Mucosa of stomach (tissue), 1 donor: ENCODE measurements at regions not wholly inside any gene's neighbourhood (a gene's known extent, or its start where the extent isn't known, plus 50 kb on each side); places are given as distances from the start of the nearest gene placed in this dataset.
"Not testable (repeated sequence)": the region's sequence is repeated elsewhere in the genome, so short reads cannot be mapped to it uniquely, and the experiment has no call there.

Experiments
- H3K27me3 ChIP-seq: one replicate; pipeline ENCODE4 v1.7.0; 2013; ENCODE audit warnings: mild to moderate bottlenecking, low read length; ENCODE audit not compliant: control insufficient read depth, insufficient read depth
- H3K36me3 ChIP-seq: one replicate; pipeline ENCODE4 v1.7.0; 2013; ENCODE audit warnings: low read length; ENCODE audit not compliant: control insufficient read depth, insufficient read depth
- H3K4me1 ChIP-seq: one replicate; pipeline ENCODE4 v1.7.0; 2013; ENCODE audit warnings: mild to moderate bottlenecking, low read length; ENCODE audit not compliant: control insufficient read depth, insufficient read depth
- H3K4me3 ChIP-seq: one replicate; pipeline ENCODE4 v1.7.0; 2013; ENCODE audit warnings: low read length
- H3K9ac ChIP-seq: one replicate; pipeline ENCODE4 v1.7.0; 2013; ENCODE audit warnings: mild to moderate bottlenecking, low read length, moderate library complexity
- H3K9me3 ChIP-seq: one replicate; pipeline ENCODE4 v1.7.0; 2013; ENCODE audit warnings: mild to moderate bottlenecking, low read length, moderate library complexity; ENCODE audit not compliant: control insufficient read depth
- donor health status: Pancreatic carcinoma.

DNA sequence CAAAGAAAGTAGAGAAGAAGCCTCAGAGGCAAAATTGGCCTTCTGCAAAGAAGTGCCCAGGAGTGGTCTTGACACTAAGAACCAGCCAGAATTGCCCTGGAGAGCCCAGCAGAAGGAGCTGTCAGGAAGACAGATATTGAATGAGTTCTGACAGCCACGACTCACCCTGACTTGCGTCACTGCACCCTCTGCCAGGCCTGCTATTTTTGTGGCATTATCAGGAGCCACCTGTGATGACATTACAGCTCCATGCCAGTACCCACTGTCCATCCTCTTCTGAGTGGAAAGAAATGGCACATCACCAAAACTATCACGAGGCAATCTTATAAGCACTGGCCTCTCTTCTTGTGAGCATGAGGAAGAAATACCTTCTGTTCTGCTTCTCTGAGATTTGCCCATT lies 67.7 kb downstream of the SMIM20 start:
- no peak overlapping the region for H3K4me3 ChIP-seq
- H3K9me3 ChIP-seq = no peaks in the 10 kb centered on the region
- no peaks in the 10 kb centered on the region for H3K4me1 ChIP-seq
- H3K9ac ChIP-seq = no peak overlapping the region
- peaks cover 3% of the 10 kb centered on the region for H3K27me3 ChIP-seq
- no peaks in the 10 kb centered on the region for H3K36me3 ChIP-seq

DNA sequence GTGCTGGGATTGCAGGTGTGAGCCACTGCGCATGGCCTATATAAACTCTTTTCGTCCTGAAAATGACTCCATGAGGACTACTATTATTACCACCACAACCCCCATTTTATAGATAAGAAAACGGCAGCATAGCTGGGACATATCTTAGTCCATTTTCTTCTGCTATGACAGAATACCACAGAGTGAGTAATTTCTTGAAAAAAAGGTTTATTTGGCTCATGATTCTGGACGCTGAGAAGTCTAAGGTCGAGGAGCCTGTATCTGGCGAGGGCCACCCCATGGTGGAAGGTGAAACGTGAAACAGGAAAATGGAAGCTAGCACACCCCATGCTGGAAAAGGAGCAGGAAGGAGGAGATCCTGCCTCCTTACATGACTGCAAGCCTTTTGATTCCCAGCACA lies 68.9 kb downstream of the SMIM20 start:
- Histone ChIP-seq H3K36me3 (no peaks in the 10 kb centered on the region), H3K4me1 (no peaks in the 10 kb centered on the region), H3K4me3 (no peak overlapping the region), H3K9me3 (no peaks in the 10 kb centered on the region), H3K9ac (no peak overlapping the region), H3K27me3 (peaks cover 3% of the 10 kb centered on the region)

DNA sequence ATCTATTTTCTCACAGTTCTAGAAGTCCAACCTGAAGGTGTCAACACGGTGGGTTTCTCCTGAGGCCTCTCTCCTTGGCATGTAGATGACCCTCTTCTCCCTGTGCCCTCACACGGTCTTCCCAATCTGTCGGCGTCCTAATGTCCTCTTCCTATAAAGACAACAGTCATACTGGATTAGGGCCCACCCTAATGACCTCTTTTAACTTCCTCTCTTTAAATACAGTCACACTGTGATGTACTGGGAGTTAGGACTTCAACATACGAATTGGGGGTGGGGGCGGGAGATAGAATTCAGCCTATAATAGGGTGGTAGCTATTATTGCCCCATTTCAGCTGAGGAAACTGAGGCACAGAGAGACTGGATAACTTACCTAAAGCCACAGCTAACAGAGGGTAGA lies 70.2 kb downstream of the SMIM20 start:
- no peaks in the 10 kb centered on the region for H3K36me3 ChIP-seq
- peaks cover 3% of the 10 kb centered on the region for H3K27me3 ChIP-seq
- no peak overlapping the region for H3K9ac ChIP-seq
- no peaks in the 10 kb centered on the region for H3K4me1 ChIP-seq
- no peaks in the 10 kb centered on the region for H3K9me3 ChIP-seq
- no peak overlapping the region for H3K4me3 ChIP-seq

DNA sequence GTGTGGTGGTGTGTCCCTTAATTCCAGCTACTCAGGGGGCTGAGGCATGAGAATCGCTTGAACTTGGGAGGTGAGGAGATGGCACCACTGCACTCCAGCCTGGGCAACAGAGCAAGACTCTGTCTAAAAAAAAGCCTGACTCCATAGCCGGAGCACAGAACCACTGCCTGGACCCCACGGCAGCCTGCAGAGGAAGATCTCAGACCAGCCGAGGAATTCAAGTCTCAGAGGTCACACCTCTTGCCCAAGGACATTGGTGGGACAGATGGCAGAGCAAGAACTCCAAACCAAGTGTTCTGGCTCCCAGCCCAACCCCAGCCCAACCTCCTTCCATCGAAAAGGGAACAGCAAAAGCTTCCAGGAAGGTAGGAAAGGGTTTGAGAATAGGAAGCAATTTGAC lies 70.8 kb downstream of the SMIM20 start:
- Histone ChIP-seq H3K9ac (no peak overlapping the region), H3K27me3 (peaks cover 3% of the 10 kb centered on the region), H3K4me1 (no peaks in the 10 kb centered on the region), H3K36me3 (no peaks in the 10 kb centered on the region), H3K4me3 (no peak overlapping the region), H3K9me3 (no peaks in the 10 kb centered on the region)

DNA sequence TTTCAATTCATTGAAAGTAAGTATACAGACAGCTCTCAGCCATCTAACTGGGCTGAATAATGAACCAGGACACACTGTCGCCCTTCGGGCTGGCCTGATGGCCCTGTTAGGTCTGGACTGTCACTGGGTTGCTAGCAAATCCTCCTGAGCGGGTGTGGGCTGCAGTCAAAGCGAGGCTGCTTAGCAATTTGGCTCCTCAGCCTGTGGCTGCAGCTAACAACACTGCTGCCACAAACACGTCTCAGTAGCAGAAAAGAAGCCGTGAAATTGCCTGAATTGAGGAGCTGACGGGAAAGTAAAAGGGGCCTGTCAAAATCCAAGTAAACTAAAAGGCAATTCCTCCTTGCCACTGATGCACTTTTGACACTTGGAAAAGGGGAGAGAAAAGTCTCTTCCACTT lies 72.8 kb downstream of the SMIM20 start:
- H3K9me3 ChIP-seq = no peaks in the 10 kb centered on the region
- H3K36me3 ChIP-seq = no peaks in the 10 kb centered on the region
- H3K27me3 ChIP-seq = peaks cover 3% of the 10 kb centered on the region
- H3K4me1 ChIP-seq = no peaks in the 10 kb centered on the region
- H3K9ac ChIP-seq = no peak overlapping the region
- no peak overlapping the region for H3K4me3 ChIP-seq

DNA sequence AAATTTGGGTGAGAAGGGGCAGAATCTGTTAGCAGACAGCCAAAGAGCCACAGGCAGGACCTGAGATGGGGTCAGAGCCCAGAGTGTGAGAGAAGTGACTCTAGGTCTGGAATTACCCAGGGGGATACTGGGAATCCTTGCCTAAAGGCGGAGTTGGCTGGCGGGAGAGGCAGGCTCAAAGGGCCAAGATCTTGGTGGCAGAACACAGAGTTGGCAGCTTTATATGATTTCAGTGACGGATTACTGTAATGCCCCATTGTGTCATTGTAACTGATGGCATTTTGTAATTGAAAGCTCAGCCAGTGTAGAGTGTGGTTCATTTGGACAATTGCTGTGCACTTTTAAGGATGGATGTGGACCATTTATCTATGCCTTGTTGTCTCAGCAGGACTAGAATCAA lies 77.3 kb downstream of the SMIM20 start:
- Histone ChIP-seq H3K4me3 (no peak overlapping the region), H3K9me3 (no peaks in the 10 kb centered on the region), H3K36me3 (no peaks in the 10 kb centered on the region), H3K4me1 (no peaks in the 10 kb centered on the region), H3K27me3 (no peaks in the 10 kb centered on the region), H3K9ac (no peak overlapping the region)

DNA sequence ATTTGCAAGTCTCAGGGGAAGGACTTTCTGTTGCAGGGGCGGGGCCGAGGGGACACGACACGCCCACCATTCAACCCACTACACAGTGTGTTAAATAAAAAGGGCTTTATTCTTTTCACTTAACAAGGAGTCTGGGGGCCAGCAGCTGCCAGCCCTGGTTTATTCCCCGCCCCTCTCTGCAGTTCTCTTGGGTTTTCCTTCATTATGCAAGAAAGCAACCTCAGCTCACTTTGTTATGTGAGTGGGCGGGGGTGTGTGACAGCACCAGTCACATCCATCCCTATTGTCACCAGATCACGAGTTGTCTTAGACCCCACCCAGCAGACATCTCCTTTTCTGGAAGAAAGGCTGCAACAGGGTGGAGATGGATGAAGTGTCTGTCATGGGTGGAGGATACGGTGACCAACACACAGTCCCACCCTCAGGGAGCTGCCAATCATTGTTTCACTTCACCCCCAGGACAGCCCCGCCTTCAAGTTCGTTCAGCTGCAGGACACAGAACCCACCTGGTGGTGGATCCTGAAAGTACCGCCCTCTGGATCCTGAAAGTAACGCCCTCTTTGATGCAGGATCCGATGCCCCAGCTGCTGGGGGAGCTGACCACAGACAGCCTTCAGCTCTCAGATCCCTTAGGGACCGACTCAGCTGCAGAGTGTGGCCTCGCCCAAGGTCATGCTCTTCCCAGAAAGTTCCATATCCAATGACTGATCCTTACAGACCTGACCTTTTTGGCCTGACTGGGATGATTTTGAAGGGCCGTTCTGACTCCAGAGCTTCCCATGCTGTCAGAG lies 79.6 kb downstream of the SMIM20 start:
- H3K9ac ChIP-seq = no peak overlapping the region
- no peak overlapping the region for H3K4me3 ChIP-seq
- no peaks in the 10 kb centered on the region for H3K27me3 ChIP-seq

DNA sequence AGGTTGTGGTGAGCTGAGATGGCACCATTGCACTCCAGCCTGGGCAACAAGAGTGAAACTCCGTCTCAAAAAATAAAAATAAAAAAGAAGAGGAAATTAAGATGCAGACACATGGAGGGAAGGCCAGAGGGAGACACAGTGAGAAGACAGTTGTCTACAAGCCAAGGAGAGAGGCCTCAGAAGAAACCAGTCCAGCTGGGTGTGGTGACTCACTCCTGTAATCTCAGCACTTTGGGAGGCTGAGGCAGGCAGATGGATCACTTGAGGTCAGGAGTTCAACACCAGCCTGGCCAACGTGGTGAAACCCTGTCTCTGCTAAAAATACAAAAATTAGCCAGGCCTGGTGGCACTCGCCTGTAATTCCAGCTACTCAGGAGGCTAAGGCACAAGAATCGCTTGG lies 80.6 kb downstream of the SMIM20 start:
- H3K36me3 ChIP-seq, H3K9me3 ChIP-seq, H3K4me1 ChIP-seq, H3K4me3 ChIP-seq, H3K9ac ChIP-seq, H3K27me3 ChIP-seq: not testable (repeated sequence)

More for the DNA sequence above, 79.6 kb downstream of the SMIM20 start:
- Histone ChIP-seq H3K4me1 (no peaks in the 10 kb centered on the region), H3K36me3 (no peaks in the 10 kb centered on the region), H3K9me3 (no peaks in the 10 kb centered on the region)

DNA sequence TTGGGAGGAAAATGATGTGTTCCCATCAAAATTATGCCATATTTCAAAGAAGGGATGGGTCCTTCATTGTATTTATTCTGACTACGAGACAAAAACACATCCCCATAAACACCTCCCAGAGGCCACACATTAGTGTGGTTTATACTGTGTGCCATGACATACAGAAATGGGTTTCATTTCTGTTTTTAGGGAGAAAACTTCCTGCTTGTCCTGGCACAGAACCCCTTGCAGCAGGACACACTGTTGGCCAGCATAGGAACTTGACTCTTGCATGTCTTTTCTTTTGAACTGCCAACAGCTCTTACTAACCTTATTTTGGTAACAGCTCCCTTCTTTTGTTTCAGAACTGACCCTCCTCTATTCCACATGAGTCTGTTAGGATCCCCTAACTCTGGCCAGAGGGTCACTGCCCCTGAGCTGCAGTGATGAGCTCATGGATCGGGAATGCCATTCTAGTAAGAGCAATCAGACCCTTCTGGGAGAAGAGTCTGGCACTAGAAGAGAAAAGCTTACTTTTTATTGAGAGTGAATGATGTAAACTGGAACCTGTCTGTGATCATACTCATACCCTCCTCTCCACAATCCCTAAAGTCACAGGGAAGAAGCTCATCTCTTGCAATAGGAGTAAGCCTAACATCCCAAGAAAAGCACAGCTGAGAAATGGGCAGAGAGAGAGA lies 86.4 kb downstream of the SMIM20 start:
- Histone ChIP-seq H3K9me3 (no peaks in the 10 kb centered on the region), H3K27me3 (no peaks in the 10 kb centered on the region), H3K9ac (no peak overlapping the region), H3K4me1 (no peaks in the 10 kb centered on the region), H3K4me3 (no peak overlapping the region), H3K36me3 (no peaks in the 10 kb centered on the region)

DNA sequence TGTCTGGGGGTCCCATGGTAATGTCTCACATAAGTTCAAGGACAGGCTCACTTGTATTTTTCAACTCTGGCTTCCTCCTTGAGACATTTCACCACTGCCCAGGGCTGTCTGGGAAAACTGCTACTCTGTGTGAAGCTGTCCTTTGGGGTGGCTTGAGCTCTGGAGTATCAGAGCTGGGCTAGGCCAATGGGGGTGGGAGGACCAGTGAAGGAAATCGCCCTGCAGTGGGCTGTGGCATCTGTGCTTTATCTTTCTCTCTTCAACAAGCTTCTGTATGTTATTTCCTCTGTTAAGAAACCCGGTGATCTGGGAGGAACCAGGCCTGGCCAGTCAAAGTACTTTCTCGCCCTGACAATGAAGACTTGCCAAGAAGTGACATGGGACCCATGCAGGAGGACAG lies 87.4 kb downstream of the SMIM20 start:
- Histone ChIP-seq H3K27me3 (no peaks in the 10 kb centered on the region), H3K36me3 (no peaks in the 10 kb centered on the region), H3K4me3 (no peak overlapping the region), H3K4me1 (no peaks in the 10 kb centered on the region), H3K9ac (no peak overlapping the region), H3K9me3 (no peaks in the 10 kb centered on the region)

DNA sequence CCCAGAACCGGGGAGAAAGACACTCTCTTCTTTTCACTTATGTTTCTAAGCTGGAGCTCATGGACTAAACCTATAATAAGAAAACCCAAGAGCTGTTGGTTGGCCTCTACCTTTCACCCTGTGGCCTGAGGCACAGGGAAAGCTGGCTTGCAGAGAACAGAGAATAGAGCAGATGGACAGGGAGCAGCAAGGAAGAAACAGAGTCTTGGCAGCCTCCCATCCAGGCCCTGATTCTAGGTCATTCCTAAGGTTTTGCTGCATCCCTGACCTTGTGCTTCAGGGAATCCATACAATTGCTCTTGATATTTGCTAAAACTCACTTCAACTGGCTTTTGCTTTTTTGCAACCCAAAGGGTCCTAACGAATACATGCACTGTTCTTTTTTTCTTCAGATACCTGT lies 87.8 kb downstream of the SMIM20 start:
- H3K27me3 ChIP-seq = no peaks in the 10 kb centered on the region
- H3K9ac ChIP-seq = no peak overlapping the region
- no peak overlapping the region for H3K4me3 ChIP-seq
- H3K4me1 ChIP-seq = no peaks in the 10 kb centered on the region
- H3K9me3 ChIP-seq = no peaks in the 10 kb centered on the region
- H3K36me3 ChIP-seq = no peaks in the 10 kb centered on the region

DNA sequence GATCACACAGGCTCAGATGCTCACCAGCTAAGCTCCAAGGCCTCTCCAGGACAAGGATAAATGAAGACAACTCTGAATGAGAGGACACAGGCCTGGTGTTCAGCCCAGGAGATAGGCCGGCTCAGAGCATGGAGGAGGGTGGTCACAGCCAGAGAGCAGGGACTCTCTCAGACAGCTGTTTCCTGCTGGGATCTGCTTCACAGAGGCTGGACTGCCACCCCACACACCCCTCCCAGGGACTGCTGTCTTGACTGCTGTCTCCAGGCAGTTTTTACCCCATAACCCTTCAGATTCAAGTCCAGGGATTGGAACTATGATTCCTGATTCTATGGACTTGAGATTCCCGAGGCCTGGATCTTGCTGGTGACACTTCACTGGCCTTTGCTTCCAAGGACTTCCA lies 89.0 kb downstream of the SMIM20 start:
- no peaks in the 10 kb centered on the region for H3K4me1 ChIP-seq
- no peaks in the 10 kb centered on the region for H3K9me3 ChIP-seq
- H3K9ac ChIP-seq = no peak overlapping the region
- no peaks in the 10 kb centered on the region for H3K36me3 ChIP-seq
- H3K4me3 ChIP-seq = no peak overlapping the region
- H3K27me3 ChIP-seq = no peaks in the 10 kb centered on the region
